Kidney epithelial cell (primary cell): ENCODE measurements at regions not wholly inside any gene's neighbourhood (a gene's known extent, or its start where the extent isn't known, plus 50 kb on each side); places are given as distances from the start of the nearest gene placed in this dataset.

Experiments
- DNase-seq: peaks from one replicate; pipeline ENCODE4 v3.0.0-alpha.2; 2010; ENCODE audit warnings: low read depth
- H3K27me3 ChIP-seq: 2 replicates; pipeline ENCODE4 v1.6.0; 2011; ENCODE audit warnings: low read length; ENCODE audit not compliant: control insufficient read depth, insufficient read depth
- H3K36me3 ChIP-seq: 2 replicates; pipeline ENCODE4 v1.5.1; 2011; ENCODE audit warnings: low read length; ENCODE audit not compliant: control insufficient read depth, insufficient read depth
- H3K4me3 ChIP-seq: 2 replicates; pipeline ENCODE4 v1.5.1; 2011; ENCODE audit warnings: low read depth, mild to moderate bottlenecking, control low read depth, low read length
- TF ChIP-seq, protein P1 (sequence below): IDR thresholded peaks from 2 replicates; pipeline ENCODE4 v1.5.1; 2011; ENCODE audit warnings: mild to moderate bottlenecking, moderate library complexity, low read length, control low read depth, inconsistent platforms; ENCODE audit not compliant: insufficient read depth, poor library complexity, severe bottlenecking

DNA sequence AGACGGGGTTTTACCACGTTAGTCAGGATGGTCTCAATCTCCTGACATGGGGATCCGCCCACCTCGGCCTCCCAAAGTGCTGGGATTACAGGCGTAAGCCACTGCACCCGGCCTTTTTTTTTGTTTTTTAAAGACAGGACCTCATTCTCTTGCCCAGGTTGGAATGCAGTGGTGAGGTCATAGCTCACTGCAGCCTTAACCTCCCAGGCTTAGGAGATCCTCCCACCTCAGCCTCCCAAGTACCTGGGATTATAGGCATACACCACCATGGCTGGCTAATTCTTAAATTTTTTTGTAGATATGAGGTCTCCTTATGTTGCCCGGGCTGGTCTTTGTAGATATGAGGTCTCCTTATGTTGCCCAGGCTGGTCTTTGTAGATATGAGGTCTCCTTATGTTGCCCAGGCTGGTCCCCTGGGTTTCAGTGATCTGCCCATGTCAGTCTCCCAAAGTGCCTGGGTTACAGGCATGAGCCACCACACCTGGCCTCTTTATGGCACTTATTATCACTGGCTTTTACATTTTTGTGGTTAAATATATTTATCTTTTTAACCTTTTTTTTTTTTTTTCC lies 82.3 kb upstream of the RNU6-1 start:
- H3K4me3 ChIP-seq: no peak overlapping the region
- DNase-seq: no peak
- no peaks in the 10 kb centered on the region for H3K36me3 ChIP-seq
- H3K27me3 ChIP-seq: no peaks in the 10 kb centered on the region
- TF ChIP-seq, protein P1, sequence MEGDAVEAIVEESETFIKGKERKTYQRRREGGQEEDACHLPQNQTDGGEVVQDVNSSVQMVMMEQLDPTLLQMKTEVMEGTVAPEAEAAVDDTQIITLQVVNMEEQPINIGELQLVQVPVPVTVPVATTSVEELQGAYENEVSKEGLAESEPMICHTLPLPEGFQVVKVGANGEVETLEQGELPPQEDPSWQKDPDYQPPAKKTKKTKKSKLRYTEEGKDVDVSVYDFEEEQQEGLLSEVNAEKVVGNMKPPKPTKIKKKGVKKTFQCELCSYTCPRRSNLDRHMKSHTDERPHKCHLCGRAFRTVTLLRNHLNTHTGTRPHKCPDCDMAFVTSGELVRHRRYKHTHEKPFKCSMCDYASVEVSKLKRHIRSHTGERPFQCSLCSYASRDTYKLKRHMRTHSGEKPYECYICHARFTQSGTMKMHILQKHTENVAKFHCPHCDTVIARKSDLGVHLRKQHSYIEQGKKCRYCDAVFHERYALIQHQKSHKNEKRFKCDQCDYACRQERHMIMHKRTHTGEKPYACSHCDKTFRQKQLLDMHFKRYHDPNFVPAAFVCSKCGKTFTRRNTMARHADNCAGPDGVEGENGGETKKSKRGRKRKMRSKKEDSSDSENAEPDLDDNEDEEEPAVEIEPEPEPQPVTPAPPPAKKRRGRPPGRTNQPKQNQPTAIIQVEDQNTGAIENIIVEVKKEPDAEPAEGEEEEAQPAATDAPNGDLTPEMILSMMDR: no peak

DNA sequence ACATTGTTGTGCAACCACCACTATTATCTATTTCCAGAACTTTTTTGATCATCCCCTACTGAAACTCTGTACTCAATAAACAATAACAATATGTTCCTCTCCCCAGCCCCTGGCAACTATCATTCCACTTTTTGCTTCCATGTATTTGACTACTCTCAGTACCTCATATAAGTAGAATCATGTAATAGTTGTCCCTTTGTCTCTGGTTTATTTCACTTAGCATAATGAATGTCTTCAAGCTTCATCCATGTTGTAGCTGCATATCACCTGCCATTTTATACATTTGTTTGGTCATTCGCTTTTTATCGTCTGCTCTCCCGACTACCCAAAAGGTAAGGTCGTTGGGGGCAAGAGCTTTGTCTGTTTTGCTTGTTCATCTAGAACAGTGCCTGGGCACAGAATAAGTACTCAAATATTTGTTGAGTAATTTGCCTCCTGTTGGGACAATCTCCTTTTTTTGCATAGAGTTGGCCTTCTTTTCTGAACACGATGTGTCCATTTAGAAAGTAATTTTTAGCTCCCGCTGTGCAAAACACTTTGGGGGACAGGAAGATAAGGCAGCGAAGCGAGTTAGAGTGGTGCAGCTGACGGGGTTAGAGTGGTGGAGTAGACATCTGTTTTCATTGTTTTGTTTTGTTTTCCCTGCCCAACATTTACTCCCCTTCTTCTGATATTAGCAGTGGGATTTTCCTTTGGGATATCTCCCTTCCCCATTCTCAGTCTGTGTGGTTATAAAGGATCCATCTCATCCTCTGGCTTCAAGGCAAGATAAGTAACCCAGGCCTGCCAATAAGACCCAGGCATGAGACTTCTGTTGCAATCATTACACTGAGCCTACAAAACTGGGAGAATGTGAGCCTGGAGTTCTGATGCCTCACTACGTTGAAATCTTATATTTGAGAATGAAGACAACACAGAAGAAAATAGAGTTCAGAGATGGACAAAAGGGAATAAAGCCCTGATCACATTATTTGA lies 83.4 kb upstream of the RNU6-1 start:
- Histone ChIP-seq H3K36me3 (no peaks in the 10 kb centered on the region), H3K4me3 (no peak overlapping the region), H3K27me3 (no peaks in the 10 kb centered on the region)
- TF ChIP-seq, protein P1: no peak
- no peak for DNase-seq

DNA sequence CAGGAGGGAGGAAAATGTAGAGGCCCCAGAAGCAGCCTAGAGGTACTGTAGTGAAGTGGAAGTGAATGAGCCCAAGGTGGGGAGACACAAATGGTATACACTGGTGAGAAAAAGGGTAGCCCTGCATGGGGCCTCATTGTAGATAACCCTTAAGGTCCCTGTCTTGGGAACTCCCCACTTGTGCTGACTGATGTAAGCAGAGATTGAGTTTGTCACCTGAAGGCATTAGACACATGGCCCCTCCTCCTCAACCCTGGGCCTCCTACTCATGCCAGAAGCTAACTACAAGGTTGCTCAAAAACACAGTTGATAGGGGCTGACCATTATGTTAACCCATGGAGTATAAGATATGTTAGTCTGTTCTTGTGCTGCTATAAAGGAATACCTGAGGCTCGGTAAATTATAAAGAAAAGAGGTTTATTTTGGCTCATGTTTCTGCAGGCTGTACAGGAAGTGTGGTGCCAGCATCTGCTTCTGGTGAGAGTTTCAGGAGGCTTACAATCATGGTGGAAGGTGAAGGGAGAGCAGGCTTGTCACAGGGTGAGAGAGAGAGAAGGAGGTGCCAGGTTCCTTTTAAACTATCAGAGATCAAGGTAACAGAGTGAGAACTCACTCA lies 84.6 kb upstream of the RNU6-1 start:
- no peak overlapping the region for H3K4me3 ChIP-seq
- no peaks in the 10 kb centered on the region for H3K27me3 ChIP-seq
- TF ChIP-seq, protein P1: no peak
- DNase-seq: no peak
- H3K36me3 ChIP-seq: no peaks in the 10 kb centered on the region

DNA sequence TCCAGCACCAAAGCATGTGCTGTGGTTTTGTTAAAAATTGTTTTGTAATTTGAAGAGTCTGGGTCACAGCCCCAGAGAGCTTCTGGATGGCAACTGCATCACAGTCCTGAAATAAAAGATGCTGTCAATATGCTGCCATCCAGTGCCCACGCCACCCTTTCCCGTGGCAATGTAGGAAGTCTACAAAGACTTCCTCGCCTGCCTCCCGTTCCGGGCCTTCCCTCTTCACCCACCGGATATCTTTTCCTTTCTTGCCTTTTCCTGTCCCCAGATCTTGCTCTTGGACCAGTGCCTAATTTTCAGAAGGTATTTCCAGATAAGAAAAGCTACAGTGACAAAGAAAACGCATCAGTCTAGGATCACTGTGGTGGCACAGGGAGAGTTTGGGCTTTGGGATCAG lies 85.3 kb upstream of the RNU6-1 start:
- Histone ChIP-seq H3K36me3 (no peaks in the 10 kb centered on the region), H3K4me3 (no peak overlapping the region), H3K27me3 (no peaks in the 10 kb centered on the region)
- TF ChIP-seq, protein P1: no peak
- DNase-seq: no peak

DNA sequence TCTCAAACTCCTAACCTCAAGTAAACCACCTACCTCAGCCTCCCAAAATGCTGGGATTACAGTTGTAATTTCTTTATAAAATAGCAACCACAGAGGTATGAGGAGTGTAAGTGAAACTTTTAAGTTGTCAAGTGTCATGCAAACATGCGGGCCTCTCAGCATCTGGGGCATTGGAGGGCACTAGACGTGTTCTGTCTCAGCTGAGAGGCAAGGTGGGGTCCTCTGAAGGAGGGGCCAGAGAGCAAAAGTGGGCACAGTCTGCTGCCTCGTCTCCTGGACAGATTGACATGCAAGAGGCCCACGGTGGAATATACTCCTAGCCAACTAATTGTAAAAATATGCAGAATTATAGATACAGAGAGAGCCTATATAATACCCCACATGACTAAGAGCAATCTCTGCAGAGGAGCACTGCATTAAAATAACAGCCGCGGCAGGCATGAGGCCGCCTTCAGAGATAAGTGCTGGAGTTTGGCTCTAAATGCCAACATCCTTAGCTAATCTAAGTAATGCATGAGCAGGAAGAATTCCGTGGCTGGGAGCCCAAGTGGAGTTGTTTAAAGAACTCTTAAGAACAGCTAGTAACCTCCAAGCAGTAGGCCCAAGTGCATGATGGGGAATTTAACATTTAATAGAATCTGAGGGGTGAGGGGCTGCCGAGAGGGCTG lies 87.8 kb upstream of the RNU6-1 start:
- Histone ChIP-seq H3K36me3 (no peaks in the 10 kb centered on the region), H3K27me3 (no peaks in the 10 kb centered on the region), H3K4me3 (no peak overlapping the region)
- TF ChIP-seq, protein P1: no peak
- no peak for DNase-seq
